Transverse colon (tissue), 4 donors: ENCODE measurements at regions not wholly inside any gene's neighbourhood (a gene's known extent, or its start where the extent isn't known, plus 50 kb on each side); places are given as distances from the start of the nearest gene placed in this dataset.

ENCODE experiments used
- POLR2A ChIP-seq: fragments of 450-650 bp; IDR thresholded peaks from one replicate; pipeline ENCODE4 v1.6.1; 2016; ENCODE audit warnings: antibody characterized with exemption, mild to moderate bottlenecking, moderate library complexity
- POLR2AphosphoS5 ChIP-seq, 3 donors: sonication (generic); formaldehyde crosslinking; IDR thresholded peaks; one replicate each; pipeline ENCODE4 v1.6.1; 2016; ENCODE audit warnings: antibody characterized with exemption in 3 of 3
- TF ChIP-seq, protein P1 (sequence below), 5 experiments: fragments of 200-600 bp in 3 of 5; fragments of 450-650 bp in 2 of 5; sonication (generic) in 3 of 5; IDR thresholded peaks; 1 replicate in 2 of 5; 2 replicates in 3 of 5; pipeline ENCODE4 v1.5.1; 2016 to 2017; ENCODE audit warnings: antibody characterized with exemption in 5 of 5, inconsistent platforms in 3 of 5, mild to moderate bottlenecking in 2 of 5, moderate library complexity in 1 of 5

DNA sequence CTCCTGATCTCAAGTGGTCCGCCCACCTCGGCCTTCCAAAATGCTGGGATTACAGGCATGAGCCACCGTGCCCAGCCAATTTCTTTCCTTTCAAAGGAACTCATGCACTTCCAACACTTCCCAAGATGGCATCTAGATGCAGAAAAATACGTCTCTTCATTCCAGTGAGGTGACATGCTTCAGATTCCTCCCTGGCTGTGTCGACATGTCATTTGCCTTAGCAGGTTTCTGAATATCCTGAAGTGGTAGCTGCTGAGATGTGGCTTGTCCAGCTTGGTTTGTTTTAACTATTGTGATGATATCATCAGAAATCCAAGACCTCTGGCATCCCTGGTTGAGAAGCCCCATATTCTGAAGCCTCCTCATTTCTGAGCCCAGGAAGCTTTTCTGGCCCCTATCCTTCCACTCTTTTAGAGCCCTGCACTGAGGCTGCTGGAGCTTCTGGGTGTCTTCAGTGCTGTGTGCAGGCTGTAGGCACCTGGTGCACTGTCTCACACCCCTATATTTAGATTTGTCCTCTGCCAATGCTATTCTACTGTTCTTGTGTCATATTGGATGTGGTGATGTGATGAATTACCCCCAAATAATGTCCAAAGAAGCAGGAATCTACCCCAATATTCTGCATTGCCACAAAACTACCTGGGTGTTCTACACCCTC lies 73.3 kb upstream of the E2F3 start:
- TF ChIP-seq, protein P1, sequence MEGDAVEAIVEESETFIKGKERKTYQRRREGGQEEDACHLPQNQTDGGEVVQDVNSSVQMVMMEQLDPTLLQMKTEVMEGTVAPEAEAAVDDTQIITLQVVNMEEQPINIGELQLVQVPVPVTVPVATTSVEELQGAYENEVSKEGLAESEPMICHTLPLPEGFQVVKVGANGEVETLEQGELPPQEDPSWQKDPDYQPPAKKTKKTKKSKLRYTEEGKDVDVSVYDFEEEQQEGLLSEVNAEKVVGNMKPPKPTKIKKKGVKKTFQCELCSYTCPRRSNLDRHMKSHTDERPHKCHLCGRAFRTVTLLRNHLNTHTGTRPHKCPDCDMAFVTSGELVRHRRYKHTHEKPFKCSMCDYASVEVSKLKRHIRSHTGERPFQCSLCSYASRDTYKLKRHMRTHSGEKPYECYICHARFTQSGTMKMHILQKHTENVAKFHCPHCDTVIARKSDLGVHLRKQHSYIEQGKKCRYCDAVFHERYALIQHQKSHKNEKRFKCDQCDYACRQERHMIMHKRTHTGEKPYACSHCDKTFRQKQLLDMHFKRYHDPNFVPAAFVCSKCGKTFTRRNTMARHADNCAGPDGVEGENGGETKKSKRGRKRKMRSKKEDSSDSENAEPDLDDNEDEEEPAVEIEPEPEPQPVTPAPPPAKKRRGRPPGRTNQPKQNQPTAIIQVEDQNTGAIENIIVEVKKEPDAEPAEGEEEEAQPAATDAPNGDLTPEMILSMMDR (IDR thresholded peaks at IDR 0.05), result no peak
- TF ChIP-seq POLR2A (no peak), POLR2AphosphoS5 (IDR thresholded peaks at IDR 0.05) (no peak)
